ENCODE measurements at regions not wholly inside any gene's neighbourhood (a gene's known extent, or its start where the extent isn't known, plus 50 kb on each side); places are given as distances from the start of the nearest gene placed in this dataset.

GRCh38 chr19:28435551-28436271 is 777.2 kb downstream of the UQCRFS1 start:
- TF ChIP-seq YY1 (IDR thresholded peaks at IDR 0.05; ENCODE audit: insufficient read depth, insufficient read length) (no peak), SUZ12 (IDR thresholded peaks at IDR 0.05; ENCODE audit: extremely low read depth, insufficient read depth, insufficient read length) (no peak), ZNF274 (IDR thresholded peaks at IDR 0.05; ENCODE audit: low read depth, low read length) (no peak)

Measured in NT2/D1 (cell line).